Skeletal muscle cell (primary cell): ENCODE measurements at regions not wholly inside any gene's neighbourhood (a gene's known extent, or its start where the extent isn't known, plus 50 kb on each side); places are given as distances from the start of the nearest gene placed in this dataset.
"Not testable (repeated sequence)": the region's sequence is repeated elsewhere in the genome, so short reads cannot be mapped to it uniquely, and the experiment has no call there.

ENCODE experiments used
- DNase-seq: peaks from one replicate; pipeline ENCODE4 v3.0.0-alpha.2; 2010; ENCODE audit warnings: low read depth
- H3K4me3 ChIP-seq: 2 replicates; pipeline ENCODE4 v1.5.1; 2011; ENCODE audit warnings: low read depth, mild to moderate bottlenecking, control low read depth, low read length, moderate library complexity

GRCh38 chr7:42636380-42636779, 275.5 kb downstream of the C7orf25 start:
- not testable (repeated sequence) for H3K4me3 ChIP-seq, DNase-seq

GRCh38 chr7:42628054-42628453, 283.8 kb downstream of the C7orf25 start:
- no peak overlapping the region for H3K4me3 ChIP-seq
- DNase-seq = no peak

- H3K4me3 ChIP-seq = no peak overlapping the region
- no peak for DNase-seq
Measured at GRCh38 chr7:42627626-42628025, 284.2 kb downstream of the C7orf25 start.

GRCh38 chr7:42627101-42627500, 284.8 kb downstream of the C7orf25 start:
- DNase-seq = no peak
- H3K4me3 ChIP-seq = no peak overlapping the region

- no peak for DNase-seq
- H3K4me3 ChIP-seq = no peak overlapping the region
Measured at GRCh38 chr7:42625421-42625820, 286.4 kb downstream of the C7orf25 start.

GRCh38 chr7:42624471-42624870, 287.4 kb downstream of the C7orf25 start:
- no peak for DNase-seq
- H3K4me3 ChIP-seq = no peak overlapping the region

GRCh38 chr7:42621543-42622219, 290.2 kb downstream of the C7orf25 start:
- DNase-seq = no peak
- H3K4me3 ChIP-seq = no peak overlapping the region

- no peak overlapping the region for H3K4me3 ChIP-seq
- no peak for DNase-seq
Measured at GRCh38 chr7:42618651-42619360, 293.1 kb downstream of the C7orf25 start.

- no peak for DNase-seq
- no peak overlapping the region for H3K4me3 ChIP-seq
Measured at GRCh38 chr7:42617806-42618457, 293.9 kb downstream of the C7orf25 start.

- no peak overlapping the region for H3K4me3 ChIP-seq
- no peak for DNase-seq
Measured at GRCh38 chr7:42617071-42617765, 294.7 kb downstream of the C7orf25 start.

- DNase-seq = no peak
- no peak overlapping the region for H3K4me3 ChIP-seq
Measured at GRCh38 chr7:42614636-42615035, 297.2 kb downstream of the C7orf25 start.

- no peak for DNase-seq
- H3K4me3 ChIP-seq = no peak overlapping the region
Measured at GRCh38 chr7:42611961-42612360, 299.9 kb downstream of the C7orf25 start.

GRCh38 chr7:42611289-42611928, 300.5 kb downstream of the C7orf25 start:
- no peak overlapping the region for H3K4me3 ChIP-seq
- no peak for DNase-seq

- DNase-seq = no peak
- no peak overlapping the region for H3K4me3 ChIP-seq
Measured at GRCh38 chr7:42606193-42606905, 305.5 kb downstream of the C7orf25 start.

GRCh38 chr7:42605406-42606192, 306.3 kb downstream of the C7orf25 start:
- no peak for DNase-seq
- no peak overlapping the region for H3K4me3 ChIP-seq

GRCh38 chr7:42603496-42603895, 308.4 kb downstream of the C7orf25 start:
- DNase-seq = no peak
- H3K4me3 ChIP-seq = no peak overlapping the region

GRCh38 chr7:42597300-42597699, 314.6 kb downstream of the C7orf25 start:
- H3K4me3 ChIP-seq = no peak overlapping the region
- DNase-seq = no peak

- no peak overlapping the region for H3K4me3 ChIP-seq
- no peak for DNase-seq
Measured at GRCh38 chr7:42596737-42597136, 315.1 kb downstream of the C7orf25 start.
